ENCODE measurements at regions not wholly inside any gene's neighbourhood (a gene's known extent, or its start where the extent isn't known, plus 50 kb on each side); places are given as distances from the start of the nearest gene placed in this dataset.

GRCh38 chr2:125886153-125886552 lies 769.8 kb upstream of the GYPC start:
- H3K27ac Mint-ChIP-seq = no peak overlapping the region
- peaks cover 66% of the 10 kb centered on the region for H3K36me3 Mint-ChIP-seq
- H3K4me3 Mint-ChIP-seq = no peak overlapping the region
- 0 out of 2 replicates have a peak, but pooled peaks cover 3% of the 10 kb centered on the region for H3K27me3 Mint-ChIP-seq (ENCODE audit: low read depth)
- H3K9me3 Mint-ChIP-seq = peaks cover 85% of the 10 kb centered on the region
- DNase-seq (ENCODE audit: low spot score) (no peak), ATAC-seq (no peak)
- ChIA-PET POLR2A (no interaction called here), CTCF (no interaction called here)
- TF ChIP-seq CDX4 (CRISPR knock-in tag; IDR thresholded peaks at IDR 0.05; ENCODE audit: borderline replicate concordance) = no peak
- no peak for TF ChIP-seq NR2C2 (CRISPR knock-in tag; IDR thresholded peaks at IDR 0.05)
- no peak for TF ChIP-seq TEAD4 (CRISPR knock-in tag; IDR thresholded peaks at IDR 0.05)
- no peak for TF ChIP-seq ZNF263 (CRISPR knock-in tag; IDR thresholded peaks at IDR 0.05; ENCODE audit: low read depth)
- no peak for TF ChIP-seq PREB (CRISPR knock-in tag; IDR thresholded peaks at IDR 0.05; ENCODE audit: borderline replicate concordance)
- TF ChIP-seq MYBL2 (CRISPR knock-in tag; IDR thresholded peaks at IDR 0.05) = no peak
- no peak for TF ChIP-seq ZBTB43 (CRISPR knock-in tag; IDR thresholded peaks at IDR 0.05)
- no peak for TF ChIP-seq STAT6 (CRISPR knock-in tag; conservative IDR thresholded peaks at IDR 0.05; ENCODE audit: low read depth)
- no peak for TF ChIP-seq KAT7 (CRISPR knock-in tag; IDR thresholded peaks at IDR 0.05; ENCODE audit: borderline replicate concordance)
- no peak for TF ChIP-seq ZNF532 (CRISPR knock-in tag; IDR thresholded peaks at IDR 0.05; ENCODE audit: borderline replicate concordance)
- no peaks in the 10 kb centered on the region for H3K4me1 Mint-ChIP-seq

GRCh38 chr2:125901278-125901677 lies 754.7 kb upstream of the GYPC start:
- no peak for DNase-seq (ENCODE audit: low spot score)
- CTCF ChIA-PET = no interaction called here
- TF ChIP-seq ZNF317 (CRISPR knock-in tag; IDR thresholded peaks at IDR 0.05; ENCODE audit: borderline replicate concordance, low read depth) (peak; percentile 81; the same call in 1 of the 2 replicates), CREB1 (CRISPR knock-in tag; IDR thresholded peaks at IDR 0.05) (no peak)

More at GRCh38 chr2:125901278-125901677, 754.7 kb upstream of the GYPC start:
- Mint-ChIP-seq H3K27me3 (ENCODE audit: low read depth) (peaks cover 6% of the 10 kb centered on the region), H3K27ac (no peak overlapping the region), H3K36me3 (peaks cover 72% of the 10 kb centered on the region), H3K4me1 (no peaks in the 10 kb centered on the region), H3K9me3 (peaks cover 88% of the 10 kb centered on the region), H3K4me3 (no peak overlapping the region)
- POLR2A ChIA-PET = no interaction called here
- no peak for ATAC-seq

Data from WTC11 (cell line).